ENCODE measurements at regions not wholly inside any gene's neighbourhood (a gene's known extent, or its start where the extent isn't known, plus 50 kb on each side); places are given as distances from the start of the nearest gene placed in this dataset.

DNA sequence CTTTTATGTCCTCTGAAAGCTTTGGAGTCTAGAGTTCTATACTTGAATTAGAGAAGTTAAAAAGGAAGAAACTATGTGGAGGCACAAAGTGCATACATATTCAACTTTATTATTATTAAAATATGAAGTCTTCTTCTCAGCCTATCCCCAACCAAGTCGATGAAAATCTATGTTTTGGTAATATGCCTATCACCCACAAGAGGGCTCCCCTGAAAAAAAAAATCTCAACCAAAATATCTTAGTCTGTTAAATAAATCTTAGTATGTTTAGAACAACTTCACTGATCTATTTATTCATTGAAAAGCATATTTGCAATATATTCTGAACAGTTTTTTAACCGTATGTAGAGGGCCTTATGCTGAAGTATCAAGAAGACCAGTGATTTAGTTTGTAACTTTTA is 804.5 kb downstream of the TDRD15 start:
- TF ChIP-seq FOXA1 (IDR thresholded peaks at IDR 0.05) = no peak
- TF ChIP-seq BHLHE40 (IDR thresholded peaks at IDR 0.05; ENCODE audit: borderline replicate concordance) = no peak
